ENCODE measurements at regions not wholly inside any gene's neighbourhood (a gene's known extent, or its start where the extent isn't known, plus 50 kb on each side); places are given as distances from the start of the nearest gene placed in this dataset.

- TF ChIP-seq EZH2phosphoT487 (IDR thresholded peaks at IDR 0.05; ENCODE audit: insufficient read depth, low read depth) = no peak
- no peak for TF ChIP-seq EZH2 (IDR thresholded peaks at IDR 0.05; ENCODE audit: insufficient read depth, poor library complexity, severe bottlenecking)
Measured at GRCh38 chr10:44564361-44564760, 179.5 kb upstream of the CXCL12 start.
